Erythroblast (primary cell): ENCODE measurements at regions not wholly inside any gene's neighbourhood (a gene's known extent, or its start where the extent isn't known, plus 50 kb on each side); places are given as distances from the start of the nearest gene placed in this dataset.

Source experiments
- GATA1 ChIP-seq: IDR thresholded peaks from 2 replicates; pipeline ENCODE4 v1.6.1; 2011; ENCODE audit warnings: low read depth, mild to moderate bottlenecking, control low read depth, low read length, moderate library complexity
- POLR2A ChIP-seq: IDR thresholded peaks from 2 replicates; pipeline ENCODE4 v1.6.1; 2011; ENCODE audit warnings: mild to moderate bottlenecking, low read length

- TF ChIP-seq POLR2A (no peak), GATA1 (no peak)
These were observed 1974.8 kb downstream of the EFNA5 start for GRCh38 chr5:105695941-105696340.
